SHP77 treated with DMSO at 0.1 percent for 48 hours (cell line): ENCODE measurements at regions not wholly inside any gene's neighbourhood (a gene's known extent, or its start where the extent isn't known, plus 50 kb on each side); places are given as distances from the start of the nearest gene placed in this dataset.

Source experiments
- DNase-seq: peaks from one replicate; lab custom pipeline; 2025; lab: John Stamatoyannopoulos, UW

GRCh38 chr13:111456452-111457230, 136.2 kb downstream of the TEX29 start:
- no peak for DNase-seq

- DNase-seq: no peak
These were observed 137.6 kb downstream of the TEX29 start for GRCh38 chr13:111458001-111458531.

- no peak for DNase-seq
These were observed 138.3 kb downstream of the TEX29 start for GRCh38 chr13:111458739-111459138.

- DNase-seq: no peak
These were observed 139.5 kb downstream of the TEX29 start for GRCh38 chr13:111459803-111460547.

- DNase-seq: peak; percentile 72
These were observed 140.4 kb downstream of the TEX29 start for GRCh38 chr13:111460548-111461444.

GRCh38 chr13:111461445-111462149, 141.2 kb downstream of the TEX29 start:
- no peak for DNase-seq

GRCh38 chr13:111462221-111462764, 141.9 kb downstream of the TEX29 start:
- DNase-seq: no peak

GRCh38 chr13:111462944-111463343, 142.5 kb downstream of the TEX29 start:
- no peak for DNase-seq

- no peak for DNase-seq
These were observed 146.9 kb downstream of the TEX29 start for GRCh38 chr13:111467111-111467890.

- DNase-seq: no peak
These were observed 147.9 kb downstream of the TEX29 start for GRCh38 chr13:111468037-111468959.

GRCh38 chr13:111469450-111469849, 149.0 kb downstream of the TEX29 start:
- DNase-seq: no peak

GRCh38 chr13:111469916-111470506, 149.6 kb downstream of the TEX29 start:
- peak; percentile 27 for DNase-seq

- no peak for DNase-seq
These were observed 150.5 kb downstream of the TEX29 start for GRCh38 chr13:111470933-111471332.

GRCh38 chr13:111472083-111472482, 151.6 kb downstream of the TEX29 start:
- DNase-seq: no peak

- DNase-seq: no peak
These were observed 152.4 kb downstream of the TEX29 start for GRCh38 chr13:111472559-111473460.

- DNase-seq: peak; percentile 83
These were observed 153.9 kb downstream of the TEX29 start for GRCh38 chr13:111474136-111475002.

GRCh38 chr13:111475488-111475887, 155.0 kb downstream of the TEX29 start:
- DNase-seq: no peak
